GM19324 (cell line): ENCODE measurements at regions not wholly inside any gene's neighbourhood (a gene's known extent, or its start where the extent isn't known, plus 50 kb on each side); places are given as distances from the start of the nearest gene placed in this dataset.
"Not testable (repeated sequence)": the region's sequence is repeated elsewhere in the genome, so short reads cannot be mapped to it uniquely, and the experiment has no call there.

ENCODE experiments used
- ATAC-seq: cut with Tn5 transposase; IDR thresholded peaks from one replicate; pipeline ENCODE4 v1.9.1; 2021; ENCODE audit warnings: mild to moderate bottlenecking, moderate library complexity; ENCODE audit not compliant: unreplicated experiment, low FRiP score

GRCh38 chr2:84165256-84165655 lies 293.8 kb downstream of the SUCLG1 start:
- no peak for ATAC-seq

GRCh38 chr2:84160453-84160852 lies 298.6 kb downstream of the SUCLG1 start:
- no peak for ATAC-seq

GRCh38 chr2:84158605-84159004 lies 300.5 kb downstream of the SUCLG1 start:
- no peak for ATAC-seq

- ATAC-seq = no peak
Measured at GRCh38 chr2:84152462-84152861, 306.6 kb downstream of the SUCLG1 start.

GRCh38 chr2:84144345-84144744 lies 314.7 kb downstream of the SUCLG1 start:
- no peak for ATAC-seq

- no peak for ATAC-seq
Measured at GRCh38 chr2:84137034-84137433, 322.0 kb downstream of the SUCLG1 start.

GRCh38 chr2:84132370-84132769 lies 326.7 kb downstream of the SUCLG1 start:
- ATAC-seq = no peak

- ATAC-seq = no peak
Measured at GRCh38 chr2:84131278-84131830, 327.7 kb downstream of the SUCLG1 start.

- no peak for ATAC-seq
Measured at GRCh38 chr2:84129018-84129417, 330.1 kb downstream of the SUCLG1 start.

GRCh38 chr2:84127812-84128211 lies 331.3 kb downstream of the SUCLG1 start:
- ATAC-seq = not testable (repeated sequence)

- no peak for ATAC-seq
Measured at GRCh38 chr2:84126530-84126929, 332.6 kb downstream of the SUCLG1 start.

GRCh38 chr2:84126084-84126483 lies 333.0 kb downstream of the SUCLG1 start:
- no peak for ATAC-seq

- no peak for ATAC-seq
Measured at GRCh38 chr2:84116143-84116542, 342.9 kb downstream of the SUCLG1 start.

- ATAC-seq = peak; percentile 72
Measured at GRCh38 chr2:84115173-84115857, 343.8 kb downstream of the SUCLG1 start.

GRCh38 chr2:84103816-84104527 lies 355.1 kb downstream of the SUCLG1 start:
- ATAC-seq = not testable (repeated sequence)

- ATAC-seq = no peak
Measured at GRCh38 chr2:84102274-84102673, 356.8 kb downstream of the SUCLG1 start.

GRCh38 chr2:84088656-84089055 lies 370.4 kb downstream of the SUCLG1 start:
- ATAC-seq = no peak

- ATAC-seq = no peak
Measured at GRCh38 chr2:84085562-84085961, 373.5 kb downstream of the SUCLG1 start.

- ATAC-seq = no peak
Measured at GRCh38 chr2:84084856-84085255, 374.2 kb downstream of the SUCLG1 start.

- no peak for ATAC-seq
Measured at GRCh38 chr2:84083984-84084383, 375.1 kb downstream of the SUCLG1 start.

GRCh38 chr2:84078471-84078870 lies 380.6 kb downstream of the SUCLG1 start:
- ATAC-seq = no peak

- no peak for ATAC-seq
Measured at GRCh38 chr2:84077496-84077895, 381.6 kb downstream of the SUCLG1 start.
